ENCODE measurements at regions not wholly inside any gene's neighbourhood (a gene's known extent, or its start where the extent isn't known, plus 50 kb on each side); places are given as distances from the start of the nearest gene placed in this dataset.

DNA sequence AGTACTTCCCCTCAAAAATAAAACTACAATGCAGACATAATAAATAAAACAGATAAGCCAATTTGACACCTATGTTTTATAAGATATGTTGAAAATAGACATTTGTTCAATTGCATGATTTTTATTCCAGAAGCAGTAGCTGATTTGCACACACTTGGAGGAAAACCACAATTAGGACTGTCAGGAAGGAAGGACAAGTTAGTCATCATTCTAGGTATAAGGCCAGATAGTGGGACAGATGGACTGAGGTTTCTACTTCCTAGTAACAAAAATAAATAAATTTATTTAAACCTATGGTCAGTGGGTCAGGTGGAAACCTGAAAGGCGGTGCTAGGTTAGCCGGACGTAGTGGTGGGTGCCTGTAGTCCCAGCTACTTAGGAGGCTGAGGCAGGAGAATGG is 141.8 kb upstream of the RASSF8 start:
- no peaks in the 10 kb centered on the region for H3K27me3 ChIP-seq (ENCODE audit: control insufficient read depth, insufficient read depth, low read length)
- DNase-seq: no peak
- no peaks in the 10 kb centered on the region for H3K36me3 ChIP-seq (replicated peaks; ENCODE audit: control insufficient read depth, insufficient read depth, low read length)
- no peak overlapping the region for H3K4me3 ChIP-seq (ENCODE audit: insufficient read depth, low read depth, low read length)

DNA sequence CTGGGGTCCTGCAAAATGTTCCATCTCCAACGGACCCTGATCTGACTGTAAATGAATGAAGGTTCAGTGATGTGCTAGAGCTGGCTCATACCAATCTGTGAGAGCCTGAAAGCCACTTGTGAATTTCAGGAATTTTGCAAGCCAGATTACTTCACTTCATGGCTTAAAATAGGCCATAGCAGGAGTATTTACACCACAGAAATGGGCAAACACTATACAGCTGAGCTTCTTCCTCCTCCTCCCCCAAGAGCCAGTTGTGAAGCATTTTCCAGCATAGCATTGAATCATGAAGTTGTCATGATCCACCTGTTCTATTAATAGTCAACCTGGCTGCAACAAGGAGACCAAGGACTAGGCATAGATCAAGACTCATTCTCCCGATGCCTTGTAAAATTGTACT is 141.3 kb upstream of the RASSF8 start:
- Histone ChIP-seq H3K36me3 (replicated peaks; ENCODE audit: control insufficient read depth, insufficient read depth, low read length) (no peaks in the 10 kb centered on the region), H3K4me3 (ENCODE audit: insufficient read depth, low read depth, low read length) (no peak overlapping the region), H3K27me3 (ENCODE audit: control insufficient read depth, insufficient read depth, low read length) (no peaks in the 10 kb centered on the region)
- no peak for DNase-seq

DNA sequence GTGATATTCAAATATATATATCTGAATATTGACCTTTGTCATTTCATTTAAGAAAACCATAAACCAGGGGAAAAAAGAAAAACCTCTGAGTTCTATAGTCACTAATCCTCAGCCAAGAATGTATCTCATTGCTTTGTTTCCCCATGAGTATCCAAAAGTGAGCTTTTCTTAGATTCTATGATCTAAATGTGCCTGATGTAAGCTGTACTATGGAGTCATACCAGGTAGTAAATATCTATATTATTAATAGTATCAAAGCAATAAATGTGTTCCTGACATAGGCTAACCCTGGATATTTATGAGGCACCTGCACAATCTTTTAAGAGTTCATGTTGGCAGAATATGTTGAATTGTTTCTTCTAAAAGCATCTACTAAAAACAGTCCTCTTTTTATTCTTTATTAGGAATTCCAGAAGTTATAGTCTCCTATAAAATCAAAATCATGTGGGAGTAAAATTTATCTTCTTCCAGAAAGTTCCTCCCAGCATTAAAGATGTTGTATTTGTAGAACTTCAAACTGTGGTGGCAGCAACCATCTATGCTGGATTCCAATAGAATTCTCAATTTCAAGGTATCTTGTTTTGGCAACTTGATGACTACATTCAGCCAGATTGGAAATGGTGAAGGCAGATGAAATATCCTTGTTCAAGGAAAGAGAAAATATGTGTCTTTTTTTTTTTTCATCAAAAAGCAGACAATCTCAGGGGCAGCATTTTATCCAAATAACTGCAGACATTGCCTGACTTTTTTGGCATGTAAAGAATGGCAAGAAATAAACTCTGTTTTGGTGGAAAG is 139.7 kb upstream of the RASSF8 start:
- no peaks in the 10 kb centered on the region; the same call in 1 of the 2 replicates for H3K27me3 ChIP-seq (ENCODE audit: control insufficient read depth, insufficient read depth, low read length)
- DNase-seq: no peak
- no peaks in the 10 kb centered on the region for H3K36me3 ChIP-seq (replicated peaks; ENCODE audit: control insufficient read depth, insufficient read depth, low read length)
- no peak overlapping the region for H3K4me3 ChIP-seq (ENCODE audit: insufficient read depth, low read depth, low read length)

DNA sequence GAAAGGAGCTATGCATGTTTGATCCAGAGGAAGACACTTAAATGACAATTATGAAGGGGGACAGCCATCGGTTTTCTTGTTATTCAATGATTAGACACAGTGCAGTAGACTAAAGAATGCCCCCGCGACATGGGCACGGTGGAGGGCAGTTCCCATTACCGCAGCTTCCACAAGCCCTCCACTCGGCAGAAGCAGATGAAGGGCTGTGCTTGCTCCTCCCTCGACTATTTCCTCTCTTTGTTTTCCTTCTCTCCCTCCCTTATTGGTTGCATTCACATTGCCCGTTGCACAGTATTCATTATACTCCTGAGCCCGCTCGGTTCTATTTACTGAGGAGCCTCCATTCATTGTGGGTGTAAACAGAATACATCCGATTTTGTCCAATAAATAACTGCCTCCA is 138.8 kb upstream of the RASSF8 start:
- Histone ChIP-seq H3K4me3 (ENCODE audit: insufficient read depth, low read depth, low read length) (no peak overlapping the region), H3K27me3 (ENCODE audit: control insufficient read depth, insufficient read depth, low read length) (no peaks in the 10 kb centered on the region; the same call in 1 of the 2 replicates), H3K36me3 (replicated peaks; ENCODE audit: control insufficient read depth, insufficient read depth, low read length) (no peaks in the 10 kb centered on the region)
- DNase-seq: no peak

DNA sequence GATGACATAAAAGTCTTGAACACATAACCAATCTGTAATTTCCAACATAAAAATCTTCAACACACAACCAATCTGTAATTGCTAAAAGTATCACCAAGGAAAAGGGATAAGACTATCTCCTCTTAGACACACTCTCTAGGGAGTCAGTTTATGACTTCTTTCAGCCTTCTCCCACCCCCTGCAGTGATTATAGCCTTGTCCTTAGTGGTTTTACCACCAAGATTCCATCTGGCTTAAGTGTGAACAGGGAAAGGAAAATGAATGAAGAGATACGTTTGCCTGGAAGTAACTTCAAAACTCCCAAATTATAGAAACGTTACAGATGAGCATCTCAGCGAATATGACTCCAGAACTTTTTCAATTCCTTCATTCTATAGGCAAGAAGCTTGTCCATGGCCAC is 136.2 kb upstream of the RASSF8 start:
- Histone ChIP-seq H3K27me3 (ENCODE audit: control insufficient read depth, insufficient read depth, low read length) (no peaks in the 10 kb centered on the region; the same call in 1 of the 2 replicates), H3K36me3 (replicated peaks; ENCODE audit: control insufficient read depth, insufficient read depth, low read length) (no peaks in the 10 kb centered on the region), H3K4me3 (ENCODE audit: insufficient read depth, low read depth, low read length) (no peak overlapping the region)
- no peak for DNase-seq

DNA sequence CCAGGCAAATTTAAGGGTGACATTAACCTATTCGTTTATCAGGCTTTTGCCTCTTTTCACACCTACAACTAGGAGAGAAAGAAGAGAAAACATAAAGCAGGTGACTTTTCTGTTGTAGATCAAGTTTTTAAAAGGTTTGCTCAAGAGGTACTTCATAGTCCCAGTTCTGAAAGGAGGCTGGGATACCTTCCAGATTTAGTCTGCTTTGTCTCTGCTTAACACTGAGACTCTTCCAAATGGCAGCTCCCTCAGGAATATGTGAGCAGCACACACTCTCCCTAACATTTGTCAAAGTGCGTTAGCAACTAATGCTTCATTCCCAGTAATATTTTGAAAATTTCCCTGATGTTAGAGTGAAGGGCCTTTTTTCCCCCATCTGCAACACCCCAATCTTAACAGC is 133.7 kb upstream of the RASSF8 start:
- H3K27me3 ChIP-seq (ENCODE audit: control insufficient read depth, insufficient read depth, low read length): no peaks in the 10 kb centered on the region; the same call in 1 of the 2 replicates
- no peaks in the 10 kb centered on the region for H3K36me3 ChIP-seq (replicated peaks; ENCODE audit: control insufficient read depth, insufficient read depth, low read length)
- H3K4me3 ChIP-seq (ENCODE audit: insufficient read depth, low read depth, low read length): no peak overlapping the region
- no peak for DNase-seq

DNA sequence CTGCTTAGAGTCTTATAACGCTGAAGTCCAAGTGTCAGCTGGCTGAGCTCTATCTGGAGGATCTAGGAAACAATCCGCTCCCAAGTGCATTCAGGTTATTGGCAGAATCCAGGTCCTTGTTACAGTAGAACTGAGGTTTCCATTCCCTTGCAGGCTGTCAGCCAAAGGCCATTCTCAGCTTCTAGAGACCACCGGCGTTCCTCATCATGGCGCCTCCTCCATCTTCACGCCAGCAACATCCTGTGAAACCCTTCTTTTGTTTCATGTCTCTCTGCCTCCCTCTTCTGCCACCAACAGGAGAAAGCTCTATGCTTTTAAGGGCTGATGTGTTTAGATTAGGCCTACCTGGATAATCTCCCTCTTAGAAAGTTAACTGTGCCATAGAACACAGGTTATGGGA is 133.0 kb upstream of the RASSF8 start:
- no peak for DNase-seq
- Histone ChIP-seq H3K4me3 (ENCODE audit: insufficient read depth, low read depth, low read length) (no peak overlapping the region), H3K36me3 (replicated peaks; ENCODE audit: control insufficient read depth, insufficient read depth, low read length) (no peaks in the 10 kb centered on the region), H3K27me3 (ENCODE audit: control insufficient read depth, insufficient read depth, low read length) (no peaks in the 10 kb centered on the region; the same call in 1 of the 2 replicates)

DNA sequence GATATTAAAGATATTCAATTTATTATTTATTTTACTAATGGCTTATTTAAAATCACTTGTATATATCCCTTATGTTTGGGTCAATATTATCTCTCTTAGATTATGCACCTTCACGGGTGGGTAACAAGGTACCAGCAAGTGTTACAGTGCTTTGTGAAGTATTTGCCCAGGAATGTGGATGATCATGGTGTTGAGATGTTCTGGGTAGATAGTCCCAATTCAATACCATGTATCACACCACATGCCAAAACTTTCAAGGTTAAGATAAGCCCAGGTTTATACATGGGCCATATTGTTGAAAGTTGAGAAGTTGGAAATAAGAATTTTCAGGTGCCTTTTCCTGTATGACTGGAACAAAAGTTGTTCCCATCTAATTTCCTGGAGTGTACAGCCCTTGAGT is 131.3 kb upstream of the RASSF8 start:
- DNase-seq: no peak
- H3K36me3 ChIP-seq (replicated peaks; ENCODE audit: control insufficient read depth, insufficient read depth, low read length): no peaks in the 10 kb centered on the region
- no peaks in the 10 kb centered on the region; the same call in 1 of the 2 replicates for H3K27me3 ChIP-seq (ENCODE audit: control insufficient read depth, insufficient read depth, low read length)
- H3K4me3 ChIP-seq (ENCODE audit: insufficient read depth, low read depth, low read length): no peak overlapping the region

DNA sequence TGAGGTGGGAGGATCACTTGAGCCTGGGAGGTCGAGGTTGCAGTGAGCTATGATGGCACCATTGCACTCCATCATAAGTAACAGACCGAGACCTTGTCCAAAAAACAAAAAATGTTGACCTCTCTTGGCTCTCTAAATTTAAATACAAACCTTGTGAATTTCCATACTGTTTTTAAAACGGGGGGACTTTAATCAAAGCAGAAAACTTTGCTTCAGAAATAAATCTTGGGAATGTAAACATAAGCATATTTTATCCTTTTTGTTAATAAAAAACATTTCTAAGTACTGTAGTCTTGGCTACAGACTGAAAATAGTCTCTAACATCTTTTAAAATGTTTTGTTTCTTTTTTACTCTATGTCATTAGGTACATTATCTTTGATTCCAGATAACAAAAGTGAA is 130.7 kb upstream of the RASSF8 start:
- Histone ChIP-seq H3K4me3 (ENCODE audit: insufficient read depth, low read depth, low read length) (no peak overlapping the region), H3K27me3 (ENCODE audit: control insufficient read depth, insufficient read depth, low read length) (no peaks in the 10 kb centered on the region), H3K36me3 (replicated peaks; ENCODE audit: control insufficient read depth, insufficient read depth, low read length) (no peaks in the 10 kb centered on the region)
- no peak for DNase-seq

DNA sequence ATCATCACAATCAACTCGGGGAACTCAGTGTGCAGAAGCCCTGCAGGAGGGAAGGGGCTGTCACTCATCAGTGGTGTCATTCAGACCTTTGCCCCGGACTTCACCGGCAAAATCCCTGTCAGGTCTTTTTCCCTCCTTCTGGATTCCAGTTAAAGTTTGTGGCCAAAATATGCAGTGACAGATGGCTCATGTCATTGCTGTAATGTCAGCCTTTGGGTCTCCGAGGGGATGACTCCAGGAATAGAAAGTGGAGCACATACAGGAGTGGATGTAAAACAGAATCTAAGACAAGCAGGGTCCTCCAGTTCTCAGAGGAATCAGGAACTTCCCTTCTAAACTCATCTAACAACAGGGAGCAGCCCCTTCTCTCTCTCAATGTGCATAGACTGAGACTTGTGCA is 130.3 kb upstream of the RASSF8 start:
- Histone ChIP-seq H3K36me3 (replicated peaks; ENCODE audit: control insufficient read depth, insufficient read depth, low read length) (no peaks in the 10 kb centered on the region), H3K4me3 (ENCODE audit: insufficient read depth, low read depth, low read length) (no peak overlapping the region), H3K27me3 (ENCODE audit: control insufficient read depth, insufficient read depth, low read length) (no peaks in the 10 kb centered on the region)
- DNase-seq: no peak

DNA sequence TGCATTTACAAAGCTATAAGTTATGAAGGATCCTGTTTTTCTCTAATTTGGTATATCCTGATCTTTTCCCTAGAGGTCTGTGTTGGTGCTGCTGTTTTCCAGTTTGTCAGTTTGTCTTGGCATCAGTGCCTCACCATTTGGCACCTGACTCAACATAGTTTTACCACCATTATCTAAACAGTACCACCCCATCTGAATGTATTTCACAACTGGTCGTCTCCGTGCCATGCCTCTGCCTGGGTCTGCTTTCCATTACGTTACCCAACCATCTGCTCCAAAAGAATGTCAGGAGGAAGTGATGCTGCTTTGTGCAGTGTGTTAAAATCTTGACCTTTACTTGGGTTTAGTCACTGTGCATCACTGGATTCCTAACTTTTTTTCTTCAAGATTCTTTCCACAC is 129.3 kb upstream of the RASSF8 start:
- no peak for DNase-seq
- Histone ChIP-seq H3K27me3 (ENCODE audit: control insufficient read depth, insufficient read depth, low read length) (no peaks in the 10 kb centered on the region), H3K36me3 (replicated peaks; ENCODE audit: control insufficient read depth, insufficient read depth, low read length) (no peaks in the 10 kb centered on the region), H3K4me3 (ENCODE audit: insufficient read depth, low read depth, low read length) (no peak overlapping the region)

DNA sequence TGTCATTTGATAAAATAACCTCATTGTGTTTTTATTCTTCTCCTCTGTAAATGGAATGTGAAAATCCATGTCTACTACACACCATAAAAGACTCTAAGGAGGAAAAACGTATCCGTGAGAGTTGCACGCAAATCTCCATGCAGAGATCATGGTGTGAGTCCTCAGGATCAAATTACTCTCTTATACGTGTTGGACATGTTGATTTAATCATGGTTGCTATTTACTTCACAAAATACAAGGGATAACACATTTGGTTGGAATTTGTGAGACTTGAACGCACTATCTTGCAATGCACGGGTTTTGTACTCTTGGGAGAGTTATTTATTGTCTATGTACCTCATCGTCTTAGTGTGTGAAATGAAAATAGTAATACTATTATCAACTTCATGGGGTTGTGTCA is 128.0 kb upstream of the RASSF8 start:
- Histone ChIP-seq H3K27me3 (ENCODE audit: control insufficient read depth, insufficient read depth, low read length) (no peaks in the 10 kb centered on the region), H3K4me3 (ENCODE audit: insufficient read depth, low read depth, low read length) (no peak overlapping the region), H3K36me3 (replicated peaks; ENCODE audit: control insufficient read depth, insufficient read depth, low read length) (no peaks in the 10 kb centered on the region)
- DNase-seq: no peak

DNA sequence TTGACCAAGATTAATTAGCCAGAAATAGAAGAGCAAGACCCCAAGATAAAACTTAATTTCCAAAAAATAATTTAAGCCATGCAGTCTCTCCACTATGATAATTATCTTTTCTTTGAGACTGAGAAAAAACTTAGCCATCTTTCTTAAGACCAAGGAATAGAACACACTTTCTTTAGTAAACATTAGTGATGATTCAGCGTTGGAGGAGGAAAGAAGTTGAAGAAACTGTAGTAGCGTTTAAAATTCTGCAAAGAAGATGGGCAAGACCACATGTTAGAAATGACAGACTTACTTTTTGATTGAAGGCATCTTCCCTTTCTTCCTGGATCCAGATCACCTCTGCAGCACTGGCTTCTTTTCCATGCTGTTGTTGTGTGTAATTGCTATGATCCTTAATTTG is 124.8 kb upstream of the RASSF8 start:
- no peak overlapping the region for H3K4me3 ChIP-seq (ENCODE audit: insufficient read depth, low read depth, low read length)
- H3K36me3 ChIP-seq (replicated peaks; ENCODE audit: control insufficient read depth, insufficient read depth, low read length): no peaks in the 10 kb centered on the region
- no peak for DNase-seq
- H3K27me3 ChIP-seq (ENCODE audit: control insufficient read depth, insufficient read depth, low read length): no peaks in the 10 kb centered on the region

DNA sequence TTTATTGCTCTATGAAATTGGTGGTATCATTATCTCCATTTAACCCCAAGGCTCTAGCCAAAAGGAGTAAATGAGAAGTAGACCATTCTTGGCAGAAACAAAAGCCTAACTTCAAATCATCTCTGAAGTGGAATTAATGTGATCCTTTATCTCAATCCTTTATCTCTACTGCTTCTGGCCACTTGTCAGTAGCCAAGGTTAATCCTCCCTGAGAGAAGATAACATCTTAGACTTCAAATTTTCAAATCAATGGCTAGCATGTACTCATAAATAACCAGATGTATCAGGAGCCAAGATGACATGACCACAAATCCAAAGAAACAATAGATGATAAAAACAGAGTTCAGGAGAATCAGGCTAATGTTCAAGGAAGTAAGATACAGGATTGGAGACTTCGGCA is 123.1 kb upstream of the RASSF8 start:
- Histone ChIP-seq H3K36me3 (replicated peaks; ENCODE audit: control insufficient read depth, insufficient read depth, low read length) (no peaks in the 10 kb centered on the region), H3K4me3 (ENCODE audit: insufficient read depth, low read depth, low read length) (no peak overlapping the region), H3K27me3 (ENCODE audit: control insufficient read depth, insufficient read depth, low read length) (no peaks in the 10 kb centered on the region)
- no peak for DNase-seq

DNA sequence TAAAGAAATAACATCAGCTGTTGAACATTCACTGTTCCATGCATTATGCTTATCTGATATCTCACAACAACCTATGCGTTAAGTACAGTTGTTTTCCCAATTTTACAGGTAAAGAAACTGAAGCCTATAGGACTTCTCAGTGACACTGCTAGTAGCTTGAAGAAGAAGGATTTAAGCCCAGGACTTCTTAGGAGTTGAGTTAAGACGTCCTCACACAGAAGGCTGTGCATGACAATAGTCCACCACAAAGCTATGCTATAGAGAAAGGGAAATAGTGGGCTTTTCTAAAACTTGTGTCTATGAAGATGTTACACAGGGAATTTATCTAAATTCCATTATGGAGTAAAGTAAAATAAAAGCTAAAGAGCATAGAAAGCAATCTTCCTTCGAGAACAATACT is 120.5 kb upstream of the RASSF8 start:
- DNase-seq: no peak
- H3K36me3 ChIP-seq (replicated peaks; ENCODE audit: control insufficient read depth, insufficient read depth, low read length): no peaks in the 10 kb centered on the region
- no peak overlapping the region for H3K4me3 ChIP-seq (ENCODE audit: insufficient read depth, low read depth, low read length)
- H3K27me3 ChIP-seq (ENCODE audit: control insufficient read depth, insufficient read depth, low read length): no peaks in the 10 kb centered on the region

DNA sequence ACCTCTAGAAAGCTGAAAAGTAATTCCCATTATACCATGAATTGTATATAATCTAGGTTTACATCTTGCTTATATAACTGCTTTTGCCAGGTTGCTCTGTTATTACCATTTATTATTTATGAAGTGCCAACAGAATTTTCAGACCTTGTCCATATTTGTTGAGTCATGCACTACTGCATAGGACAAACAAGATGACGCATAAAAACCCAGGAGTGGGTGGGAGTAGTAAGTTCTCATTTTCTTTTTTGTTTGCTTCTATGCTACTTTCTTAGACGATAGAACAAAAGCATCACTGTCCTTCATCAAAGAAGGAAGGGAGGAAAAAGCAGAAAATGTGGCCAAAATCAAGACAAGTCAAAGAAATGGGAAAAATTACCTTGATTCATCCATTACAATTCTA is 119.0 kb upstream of the RASSF8 start:
- DNase-seq: no peak

More for the DNA sequence above, 119.0 kb upstream of the RASSF8 start:
- H3K27me3 ChIP-seq (ENCODE audit: control insufficient read depth, insufficient read depth, low read length): no peaks in the 10 kb centered on the region
- H3K4me3 ChIP-seq (ENCODE audit: insufficient read depth, low read depth, low read length): no peak overlapping the region
- H3K36me3 ChIP-seq (replicated peaks; ENCODE audit: control insufficient read depth, insufficient read depth, low read length): no peaks in the 10 kb centered on the region

Data from H7 (cell line).